T-helper 22 cell (primary cell): ENCODE measurements at regions not wholly inside any gene's neighbourhood (a gene's known extent, or its start where the extent isn't known, plus 50 kb on each side); places are given as distances from the start of the nearest gene placed in this dataset.
"Not testable (repeated sequence)": the region's sequence is repeated elsewhere in the genome, so short reads cannot be mapped to it uniquely, and the experiment has no call there.

Experiments
- DNase-seq: peaks from one replicate; pipeline ENCODE4 v3.0.0-alpha.2; 2020; ENCODE audit warnings: low read depth

DNA sequence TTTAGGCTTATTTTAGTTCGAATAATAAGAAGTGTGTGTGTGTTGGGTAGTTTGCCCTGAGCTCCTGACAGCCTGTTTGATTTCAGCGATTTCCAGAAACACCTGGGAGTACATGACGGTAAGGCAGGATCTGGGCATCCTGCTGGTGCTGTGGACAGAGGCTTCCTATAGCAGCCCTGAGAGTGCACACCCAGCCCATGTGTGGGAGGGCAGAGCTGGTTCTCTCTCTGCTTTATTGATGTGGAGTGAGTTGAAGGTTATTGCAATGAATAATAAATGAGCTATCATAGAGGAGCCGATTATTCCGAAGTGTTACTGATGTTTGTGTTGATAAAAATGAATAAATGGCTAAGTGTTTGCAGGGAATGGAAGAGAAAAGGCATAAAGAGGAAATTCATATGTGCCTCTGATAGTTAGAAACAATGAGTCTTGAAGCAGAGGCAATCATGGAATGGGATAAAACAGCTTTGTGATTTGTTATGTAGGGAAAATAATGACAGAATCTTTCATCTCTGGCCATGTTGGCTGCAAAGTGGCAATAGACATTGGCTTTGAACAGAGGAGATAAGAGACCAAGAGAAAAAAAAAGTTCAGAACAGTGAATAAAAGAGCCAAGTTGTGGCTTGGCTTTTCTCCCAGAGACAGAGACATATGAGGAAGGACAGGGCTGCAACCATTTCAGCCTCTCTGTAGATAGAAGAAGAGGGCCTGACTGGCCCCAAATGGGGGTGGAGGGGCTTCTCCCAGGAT is 166.2 kb upstream of the CHD6 start:
- DNase-seq = no peak

DNA sequence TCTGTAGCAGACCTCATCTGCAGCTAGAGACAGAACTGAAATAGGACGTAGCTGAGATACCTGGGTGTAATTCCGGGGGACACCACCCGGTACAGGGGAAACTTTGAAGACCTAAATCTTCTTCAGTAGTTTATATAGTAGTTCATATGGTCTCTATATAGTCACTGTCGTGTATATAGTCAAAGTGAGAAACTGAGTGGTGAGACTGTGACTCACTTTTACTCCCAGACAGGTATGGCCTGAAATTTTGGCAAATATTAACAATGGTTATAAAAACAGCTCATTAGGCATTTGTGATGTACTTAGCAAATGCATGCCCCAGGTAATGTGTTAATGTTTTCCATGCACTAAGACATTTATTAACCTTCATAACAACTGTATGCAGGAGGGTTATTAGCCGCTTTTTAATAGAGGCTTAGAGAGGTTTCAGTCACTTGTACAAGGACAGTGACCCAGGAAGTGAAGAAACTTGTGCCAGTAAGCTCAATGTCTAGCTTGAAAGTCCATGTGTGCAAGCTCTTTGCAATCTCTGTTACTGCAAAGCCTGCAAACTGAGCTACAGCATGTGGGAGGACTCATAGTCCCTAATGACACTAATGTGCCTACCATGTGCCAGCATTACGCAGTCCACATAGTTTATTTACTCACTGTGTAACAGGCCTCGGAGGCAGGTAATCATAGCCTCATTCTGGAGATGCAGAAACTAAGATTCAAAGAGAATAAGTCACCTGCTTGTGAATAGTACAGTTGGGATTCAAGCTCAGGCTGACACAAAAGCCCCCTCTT is 165.4 kb upstream of the CHD6 start:
- DNase-seq = no peak

DNA sequence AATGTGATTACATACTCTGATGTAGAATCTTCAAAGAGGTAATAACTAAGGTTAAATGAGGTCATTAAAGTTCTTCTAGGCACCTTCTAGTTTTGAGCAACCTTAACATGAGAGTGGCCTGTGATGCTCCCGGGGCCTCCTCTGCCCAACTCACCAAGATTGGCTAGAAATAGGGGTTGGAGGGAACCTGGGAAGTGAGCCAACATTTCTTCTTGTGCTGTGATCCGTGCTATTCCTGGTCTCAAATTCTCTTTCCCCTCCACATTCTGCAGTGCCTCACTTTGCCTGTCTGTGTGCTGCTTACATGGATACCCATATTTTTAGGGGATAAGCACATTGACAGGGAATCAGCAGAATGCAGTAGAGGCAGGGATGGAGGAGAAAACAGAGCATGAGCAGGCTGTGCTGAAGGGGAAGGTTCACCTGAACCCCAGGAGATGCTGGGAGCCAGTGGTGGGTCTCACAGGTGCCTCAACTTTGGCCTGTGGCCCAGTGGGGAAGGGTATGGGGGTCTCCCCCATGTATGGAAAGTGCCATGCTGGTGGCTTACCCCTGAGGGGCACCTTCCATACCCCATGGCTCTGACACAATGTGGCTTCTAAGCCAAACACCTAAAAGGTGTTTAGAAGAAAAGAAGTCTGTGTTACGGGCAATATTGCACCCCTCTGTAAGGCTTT is 164.7 kb upstream of the CHD6 start:
- DNase-seq = no peak

- no peak for DNase-seq
These were observed 164.1 kb upstream of the CHD6 start for GRCh38 chr20:41782255-41782654.

- no peak for DNase-seq
These were observed 158.2 kb upstream of the CHD6 start for GRCh38 chr20:41776421-41776820.

GRCh38 chr20:41774291-41774690 is 156.1 kb upstream of the CHD6 start:
- no peak for DNase-seq

- no peak for DNase-seq
These were observed 152.8 kb upstream of the CHD6 start for GRCh38 chr20:41770965-41771364.

DNA sequence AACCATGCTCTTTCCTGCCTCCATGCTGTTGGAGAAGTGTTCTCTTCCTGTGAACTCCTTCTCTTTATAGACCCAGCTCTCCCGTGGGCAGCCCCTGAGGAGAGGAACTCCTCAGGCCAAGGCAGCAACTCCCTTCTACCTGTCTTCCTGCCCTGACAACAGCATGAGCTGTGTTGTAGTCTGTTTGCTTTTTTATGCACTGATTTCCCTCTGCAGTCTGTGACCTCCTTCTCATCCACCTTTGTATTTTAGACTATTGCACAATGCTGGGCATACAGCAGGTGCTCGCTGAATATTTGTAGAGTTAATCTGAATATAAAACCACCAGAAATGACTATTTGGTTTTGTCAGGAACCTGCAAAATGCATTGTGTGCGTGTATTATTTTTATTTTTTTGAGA is 152.2 kb upstream of the CHD6 start:
- no peak for DNase-seq

DNA sequence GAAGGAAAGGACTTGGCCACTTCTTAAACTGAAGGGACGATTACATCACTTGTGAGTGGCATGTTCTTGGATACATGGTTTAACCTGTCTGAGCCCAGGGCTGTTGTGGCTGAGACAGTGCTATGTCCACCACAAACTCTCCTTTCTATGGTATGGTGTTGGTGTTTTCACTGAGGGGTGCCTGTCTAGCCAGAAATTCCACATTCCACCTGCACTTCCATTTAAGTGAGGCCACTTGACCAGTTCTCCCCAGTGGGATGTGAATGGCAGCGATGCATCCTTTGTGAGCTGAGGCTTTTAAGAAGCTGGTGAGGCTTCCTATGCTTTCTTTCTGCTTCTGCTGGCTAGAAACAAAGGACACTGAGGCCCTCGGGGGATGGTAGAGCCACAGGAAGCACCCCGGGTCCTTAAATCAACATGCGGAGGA is 151.4 kb upstream of the CHD6 start:
- no peak for DNase-seq

- DNase-seq = no peak
These were observed 132.0 kb upstream of the CHD6 start for GRCh38 chr20:41750137-41750536.

DNA sequence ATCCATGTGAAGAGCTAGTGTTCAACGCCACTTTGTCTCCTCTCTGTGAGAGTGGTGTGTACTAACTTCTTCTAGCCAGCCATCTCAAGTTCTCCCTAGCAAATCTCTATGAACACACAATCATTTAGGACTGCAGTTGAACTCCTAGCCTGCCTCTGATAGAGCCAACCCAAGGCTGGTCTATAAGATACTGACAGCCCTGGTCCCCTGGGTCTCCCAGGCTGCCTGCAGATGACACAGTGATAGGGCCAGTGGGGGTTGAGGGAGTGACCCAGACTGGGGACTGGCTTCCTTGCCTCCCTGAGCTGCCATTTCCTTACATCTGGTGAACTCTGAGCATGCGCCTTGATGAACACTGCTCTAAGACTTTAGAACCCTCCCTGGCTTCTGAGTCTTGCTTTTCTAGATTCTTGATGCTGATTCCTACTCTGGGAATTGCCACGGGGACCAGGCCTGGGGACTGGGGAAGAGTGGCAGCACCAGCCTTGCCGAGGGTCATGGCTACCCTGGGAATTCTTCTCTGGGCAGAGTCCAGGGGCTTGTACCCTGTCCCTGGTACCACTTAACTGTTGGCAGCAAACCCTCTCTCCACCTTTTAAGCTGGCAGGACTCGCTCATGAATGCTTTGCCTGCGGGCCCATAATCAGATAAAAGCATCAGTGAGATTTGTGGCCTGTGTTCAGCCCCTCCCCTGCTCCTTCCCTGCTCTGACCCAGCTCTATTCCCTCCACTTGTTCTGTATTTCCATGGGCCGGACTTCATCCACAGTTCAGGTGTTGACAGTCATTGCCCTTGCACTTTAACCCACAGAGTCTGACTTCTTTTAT is 130.8 kb upstream of the CHD6 start:
- no peak for DNase-seq

DNA sequence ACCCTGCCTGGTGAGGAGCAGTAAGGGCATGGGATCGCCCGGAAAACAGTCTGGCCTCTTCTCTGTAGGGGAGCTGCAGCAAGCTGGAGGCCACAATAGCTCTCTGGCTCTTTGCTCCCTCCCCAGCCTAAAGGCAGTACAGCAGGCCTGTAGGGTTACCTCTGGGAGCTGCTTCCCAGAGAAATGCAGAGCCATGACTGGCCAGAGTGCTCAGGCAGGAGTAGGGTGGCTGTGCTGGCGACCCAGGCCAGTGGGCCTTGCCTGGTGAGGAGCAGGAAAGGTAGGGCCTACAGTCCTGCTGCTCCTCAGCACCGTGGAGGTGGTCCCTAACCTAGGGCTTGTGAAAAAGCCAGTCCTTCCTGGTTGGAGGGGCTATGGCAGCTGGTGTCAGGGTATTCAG is 129.9 kb upstream of the CHD6 start:
- no peak for DNase-seq

- no peak for DNase-seq
These were observed 129.0 kb upstream of the CHD6 start for GRCh38 chr20:41747226-41747625.

DNA sequence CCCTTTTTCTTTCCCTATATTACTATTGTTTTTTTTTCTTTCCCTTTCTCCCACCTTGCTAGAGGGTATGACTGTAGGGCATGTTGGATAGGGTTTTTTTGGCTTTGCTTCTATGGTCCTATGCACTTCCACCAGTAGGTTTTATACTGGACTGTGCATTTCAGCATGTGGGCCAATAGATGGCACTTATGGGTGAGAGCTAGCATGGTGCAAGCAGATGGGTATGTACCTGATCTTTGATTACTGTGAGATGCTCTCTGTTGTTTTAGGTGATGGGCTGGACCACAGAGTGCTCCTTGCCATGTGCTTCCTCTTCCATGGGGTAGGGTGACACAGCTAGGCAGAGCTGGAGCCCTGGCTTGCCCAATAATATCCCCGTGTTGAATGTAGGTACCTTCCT is 128.5 kb upstream of the CHD6 start:
- DNase-seq = no peak

DNA sequence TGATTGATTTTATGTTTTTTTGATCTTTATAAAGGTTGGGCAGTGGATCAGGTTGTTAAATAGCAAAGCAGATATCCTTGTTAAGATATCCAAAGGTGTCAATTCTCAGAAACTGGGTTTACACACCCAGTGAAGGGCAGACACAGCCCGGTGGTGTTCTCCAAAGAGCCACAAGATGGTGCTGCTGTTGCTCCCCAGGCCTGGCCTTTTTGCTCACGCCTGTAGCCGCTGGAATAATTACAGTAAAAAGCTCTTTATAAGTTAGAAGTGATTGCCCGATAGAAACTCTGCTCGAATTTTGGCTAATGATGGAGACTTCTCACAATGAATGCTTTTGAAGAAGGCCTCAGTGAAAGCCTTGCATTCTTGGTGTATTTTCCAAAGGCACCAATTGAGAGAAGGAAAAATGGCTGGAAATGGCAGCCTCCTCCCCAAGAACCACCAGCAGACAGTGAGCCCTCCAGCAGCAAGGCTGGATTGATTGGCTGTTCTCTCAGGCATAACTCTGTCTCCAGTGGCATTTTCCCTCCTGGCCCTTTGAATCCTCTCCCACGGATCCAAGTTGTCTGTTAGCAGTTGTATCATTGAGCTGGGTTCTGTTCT is 120.5 kb upstream of the CHD6 start:
- DNase-seq = no peak

DNA sequence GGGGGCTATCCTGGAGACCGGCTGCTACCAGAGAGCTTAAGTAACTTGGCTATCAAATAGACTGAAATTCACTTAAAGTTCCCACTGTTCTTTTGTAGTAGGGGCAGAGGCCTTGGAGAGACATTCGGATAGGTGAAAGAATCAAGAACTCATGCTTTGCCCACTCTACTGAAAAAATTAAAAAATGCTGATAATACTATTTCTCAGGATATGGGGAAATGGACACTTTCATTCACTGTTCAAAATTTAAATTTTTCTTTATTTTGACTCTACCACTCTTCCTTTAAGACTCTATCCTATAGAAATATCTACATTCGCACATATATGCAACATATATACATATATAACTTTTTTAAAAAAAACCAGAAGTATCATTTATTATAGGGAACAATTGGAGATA is 117.8 kb upstream of the CHD6 start:
- no peak for DNase-seq

GRCh38 chr20:41734506-41734945 is 116.3 kb upstream of the CHD6 start:
- no peak for DNase-seq

- no peak for DNase-seq
These were observed 115.0 kb upstream of the CHD6 start for GRCh38 chr20:41733151-41733550.

- not testable (repeated sequence) for DNase-seq
These were observed 113.0 kb upstream of the CHD6 start for GRCh38 chr20:41731198-41731597.

DNA sequence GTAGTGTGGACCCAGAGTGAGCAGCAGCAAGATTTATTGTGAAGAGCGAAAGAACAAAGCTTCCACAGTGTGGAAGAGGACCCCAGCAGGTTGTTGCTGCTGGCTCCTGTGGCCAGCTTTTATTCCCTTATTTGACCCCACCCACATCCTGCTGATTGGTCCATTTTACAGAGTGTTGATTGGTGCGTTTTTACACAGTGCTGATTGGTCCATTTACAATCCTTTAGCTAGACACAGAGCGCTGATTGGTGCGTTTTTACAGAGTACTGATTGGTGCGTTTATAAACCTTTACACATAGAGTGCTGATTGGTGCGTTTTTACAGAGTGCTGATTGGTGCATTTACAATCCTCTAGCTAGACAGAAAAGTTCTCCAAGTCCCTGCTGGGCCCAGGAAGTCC is 109.5 kb upstream of the CHD6 start:
- not testable (repeated sequence) for DNase-seq

DNA sequence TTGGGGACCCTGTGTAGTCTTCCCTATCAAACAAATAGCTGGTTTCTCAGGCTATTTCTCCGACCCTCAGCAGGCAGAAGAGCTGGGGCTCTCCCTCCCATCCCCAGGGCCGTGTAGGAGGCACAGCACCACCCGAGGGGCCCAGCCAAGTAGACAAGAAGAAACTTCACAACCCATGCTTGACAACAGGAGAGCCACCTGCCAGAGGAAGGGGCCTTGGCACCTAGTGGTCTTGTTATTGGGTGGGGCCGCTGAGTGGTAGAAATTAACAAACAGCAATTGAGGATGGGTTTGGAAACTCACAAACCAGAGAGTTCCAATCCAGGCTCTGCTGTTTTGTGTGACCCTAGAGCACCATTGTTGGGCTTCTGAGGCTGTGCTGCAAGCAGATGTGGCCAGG is 108.5 kb upstream of the CHD6 start:
- DNase-seq = no peak

DNA sequence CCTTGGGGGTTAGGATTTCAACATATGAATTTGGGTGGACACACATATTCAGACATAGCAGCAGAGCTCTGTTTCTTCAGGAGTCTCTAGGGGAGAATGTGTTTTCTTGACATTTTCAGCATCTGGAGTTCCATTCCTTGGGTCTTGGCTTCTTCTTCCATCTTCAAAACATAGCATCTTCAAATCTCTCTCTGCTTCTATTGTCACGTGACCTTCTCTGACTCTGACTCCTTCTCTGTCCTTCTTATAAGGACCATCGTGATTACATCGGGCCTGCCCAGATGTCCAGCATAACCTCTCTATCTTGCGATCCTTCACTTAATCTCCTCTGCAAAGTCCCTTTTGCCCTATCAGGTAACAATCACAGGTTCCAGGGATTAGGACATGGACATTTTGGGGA is 101.0 kb upstream of the CHD6 start:
- no peak for DNase-seq
